Hepatocyte (in vitro differentiated cells): ENCODE measurements at regions not wholly inside any gene's neighbourhood (a gene's known extent, or its start where the extent isn't known, plus 50 kb on each side); places are given as distances from the start of the nearest gene placed in this dataset.

Experiments
- EZH2 ChIP-seq: fragments of 200-600 bp; sonication (generic); IDR thresholded peaks from 2 replicates; pipeline ENCODE4 v1.6.1; 2016; ENCODE audit warnings: antibody characterized with exemption, mild to moderate bottlenecking, borderline replicate concordance
- TF ChIP-seq, protein P1 (sequence below): fragments of 200-600 bp; sonication (generic); IDR thresholded peaks from 2 replicates; pipeline ENCODE4 v1.5.1; 2016; ENCODE audit warnings: antibody characterized with exemption, mild to moderate bottlenecking; ENCODE audit not compliant: poor library complexity

DNA sequence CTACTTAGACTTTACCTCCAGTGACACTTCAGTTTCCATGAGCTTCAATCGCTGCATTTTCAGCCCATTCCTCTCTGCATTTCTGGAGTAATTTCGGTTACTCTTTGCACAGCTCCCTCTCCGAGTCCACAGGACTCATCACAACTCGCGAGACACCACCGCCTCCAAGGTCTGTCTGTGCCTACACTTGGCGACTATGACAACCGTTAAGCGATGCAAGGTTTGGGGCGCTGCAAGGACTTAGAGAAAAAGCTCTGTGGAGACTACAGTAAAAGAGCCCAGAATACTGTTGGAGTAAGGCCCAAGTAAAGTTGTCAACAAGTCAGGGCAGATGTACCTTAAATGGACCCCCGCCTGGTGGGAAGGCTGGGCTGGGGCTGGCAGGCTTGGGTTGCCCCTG lies 95.7 kb upstream of the RPS6KA2 start:
- TF ChIP-seq, protein P1, sequence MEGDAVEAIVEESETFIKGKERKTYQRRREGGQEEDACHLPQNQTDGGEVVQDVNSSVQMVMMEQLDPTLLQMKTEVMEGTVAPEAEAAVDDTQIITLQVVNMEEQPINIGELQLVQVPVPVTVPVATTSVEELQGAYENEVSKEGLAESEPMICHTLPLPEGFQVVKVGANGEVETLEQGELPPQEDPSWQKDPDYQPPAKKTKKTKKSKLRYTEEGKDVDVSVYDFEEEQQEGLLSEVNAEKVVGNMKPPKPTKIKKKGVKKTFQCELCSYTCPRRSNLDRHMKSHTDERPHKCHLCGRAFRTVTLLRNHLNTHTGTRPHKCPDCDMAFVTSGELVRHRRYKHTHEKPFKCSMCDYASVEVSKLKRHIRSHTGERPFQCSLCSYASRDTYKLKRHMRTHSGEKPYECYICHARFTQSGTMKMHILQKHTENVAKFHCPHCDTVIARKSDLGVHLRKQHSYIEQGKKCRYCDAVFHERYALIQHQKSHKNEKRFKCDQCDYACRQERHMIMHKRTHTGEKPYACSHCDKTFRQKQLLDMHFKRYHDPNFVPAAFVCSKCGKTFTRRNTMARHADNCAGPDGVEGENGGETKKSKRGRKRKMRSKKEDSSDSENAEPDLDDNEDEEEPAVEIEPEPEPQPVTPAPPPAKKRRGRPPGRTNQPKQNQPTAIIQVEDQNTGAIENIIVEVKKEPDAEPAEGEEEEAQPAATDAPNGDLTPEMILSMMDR = no peak
- TF ChIP-seq EZH2 = no peak
